ENCODE measurements at regions not wholly inside any gene's neighbourhood (a gene's known extent, or its start where the extent isn't known, plus 50 kb on each side); places are given as distances from the start of the nearest gene placed in this dataset.
A peak's percentile ranks its signal among the peaks of the same experiment; 100 is the strongest.
"Not testable (repeated sequence)": the region's sequence is repeated elsewhere in the genome, so short reads cannot be mapped to it uniquely, and the experiment has no call there.

DNA sequence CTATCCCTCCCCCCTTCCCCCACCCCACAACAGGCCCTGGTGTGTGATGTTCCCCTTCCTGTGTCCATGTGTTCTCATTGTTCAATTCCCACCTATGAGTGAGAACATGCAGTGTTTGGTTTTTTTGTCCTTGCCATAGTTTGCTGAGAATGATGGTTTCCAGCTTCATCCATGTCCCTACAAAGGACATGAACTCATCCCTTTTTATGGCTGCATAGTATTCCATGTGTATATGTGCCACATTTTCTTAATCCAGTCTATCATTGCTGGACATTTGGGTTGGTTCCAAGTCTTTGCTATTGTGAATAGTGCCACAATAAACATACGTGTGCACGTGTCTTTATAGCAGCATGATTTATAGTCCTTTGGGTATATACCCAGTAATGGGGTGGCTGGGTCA lies 52.3 kb upstream of the MAN1A2 start:
- DNase-seq (ENCODE audit: extremely low spot score); CTCF ChIA-PET; POLR2A ChIA-PET: not testable (repeated sequence)

- TF ChIP-seq ZNF384 (IDR thresholded peaks at IDR 0.05), result no peak
- no peak for TF ChIP-seq ELF4 (IDR thresholded peaks at IDR 0.05)
- no peak for TF ChIP-seq TARDBP (IDR thresholded peaks at IDR 0.05)
- TF ChIP-seq FOXA1 (IDR thresholded peaks at IDR 0.05), result no peak
- no peak for TF ChIP-seq FOXK2 (IDR thresholded peaks at IDR 0.05)
- TF ChIP-seq L3MBTL2 (conservative IDR thresholded peaks at IDR 0.05), result no peak
- no peak for TF ChIP-seq CTBP1 (IDR thresholded peaks at IDR 0.05; ENCODE audit: borderline replicate concordance)
- CTCF ChIA-PET, result no interaction called here
- POLR2A ChIA-PET, result interaction anchor here (0.7 kb wide), 1 partner anchor 26 kb away, joined by 3 read pairs; no protein-coding TSS in a partner anchor
- no peak for DNase-seq (ENCODE audit: extremely low spot score)
These were observed 53.7 kb upstream of the MAN1A2 start for GRCh38 chr1:117313555-117313954.

DNA sequence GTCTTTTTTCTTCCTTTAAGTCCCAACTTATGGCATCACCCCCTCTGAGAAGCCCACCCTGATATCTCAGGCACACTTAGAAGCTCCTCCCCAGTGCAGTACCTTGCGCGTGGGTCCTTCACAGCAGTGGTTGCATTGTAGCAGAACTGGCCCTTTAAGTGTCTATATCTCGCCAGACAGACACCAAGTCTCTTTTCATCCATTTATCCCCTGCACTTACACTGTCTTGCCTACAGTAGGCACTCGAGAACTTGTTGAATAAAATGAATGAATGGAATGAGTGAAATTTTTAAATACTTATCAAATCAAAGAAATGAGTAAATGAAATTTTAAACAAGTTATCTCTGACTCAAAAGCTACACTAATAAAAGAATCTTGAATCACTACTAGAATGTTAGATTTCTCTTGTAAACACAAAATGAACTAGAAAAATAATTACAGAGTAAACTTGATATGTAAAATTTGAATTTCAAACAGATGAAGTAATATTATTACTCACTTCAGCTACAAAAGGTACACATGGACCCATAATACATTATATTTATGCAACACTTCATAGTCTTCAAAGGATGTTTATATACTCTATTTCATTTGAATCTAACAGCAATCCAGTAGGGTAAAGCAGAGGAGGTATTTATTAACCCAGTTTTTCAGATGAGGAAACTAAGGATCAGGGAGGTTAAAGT lies 54.7 kb upstream of the MAN1A2 start:
- POLR2A ChIA-PET, result no interaction called here
- peak; percentile 68 for DNase-seq (ENCODE audit: extremely low spot score)
- CTCF ChIA-PET, result no interaction called here
- TF ChIP-seq LEF1 (IDR thresholded peaks at IDR 0.05; ENCODE audit: borderline replicate concordance) (no peak), HDGF (IDR thresholded peaks at IDR 0.05; ENCODE audit: borderline replicate concordance) (no peak), TARDBP (IDR thresholded peaks at IDR 0.05) (no peak), FOXA1 (IDR thresholded peaks at IDR 0.05) (no peak), FOXM1 (IDR thresholded peaks at IDR 0.05; ENCODE audit: borderline replicate concordance) (no peak), L3MBTL2 (conservative IDR thresholded peaks at IDR 0.05) (no peak), SUZ12 (IDR thresholded peaks at IDR 0.05) (no peak), SP1 (IDR thresholded peaks at IDR 0.05) (no peak), NFRKB (IDR thresholded peaks at IDR 0.05) (no peak), FOXK2 (IDR thresholded peaks at IDR 0.05) (no peak), ELF4 (IDR thresholded peaks at IDR 0.05) (no peak), ARNT (IDR thresholded peaks at IDR 0.05) (no peak), CTBP1 (IDR thresholded peaks at IDR 0.05; ENCODE audit: borderline replicate concordance) (no peak), BHLHE40 (IDR thresholded peaks at IDR 0.05; ENCODE audit: borderline replicate concordance) (no peak), ZNF384 (IDR thresholded peaks at IDR 0.05) (no peak), PKNOX1 (IDR thresholded peaks at IDR 0.05) (no peak)

DNA sequence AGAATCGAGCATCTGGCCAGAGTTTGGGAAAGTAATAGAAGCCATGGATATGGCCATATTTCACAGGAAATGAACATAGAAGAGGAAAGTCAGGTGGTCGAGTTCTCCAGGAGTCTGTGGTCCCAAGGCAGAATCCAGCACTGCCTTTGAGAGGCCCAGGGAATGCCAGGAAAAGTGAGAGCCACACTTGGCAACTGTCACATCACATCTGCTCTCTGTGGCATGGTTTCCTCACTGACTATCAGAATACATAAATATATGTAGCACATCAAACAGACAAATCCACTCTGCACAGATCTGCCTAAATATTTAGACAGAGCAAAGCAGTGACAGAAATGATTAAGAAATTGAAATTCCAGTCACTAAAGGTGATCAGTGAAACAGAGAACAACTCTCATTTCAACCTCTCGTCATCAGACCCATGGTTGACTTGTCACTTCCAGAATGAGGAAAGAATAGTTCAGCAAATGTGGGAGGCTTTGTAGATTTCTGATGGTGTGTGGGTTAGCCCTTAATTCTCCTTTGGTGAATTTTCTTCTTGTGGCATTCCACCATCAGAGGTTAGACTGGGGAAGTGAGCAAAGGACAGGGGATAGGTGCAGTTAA lies 58.8 kb upstream of the MAN1A2 start:
- no peak for DNase-seq (ENCODE audit: extremely low spot score)
- ChIA-PET POLR2A (no interaction called here), CTCF (interaction anchor here (0.6 kb wide), 1 partner anchor 252 kb away, joined by 3 read pairs; no protein-coding TSS in a partner anchor)
- TF ChIP-seq SP1 (IDR thresholded peaks at IDR 0.05) (no peak), TARDBP (IDR thresholded peaks at IDR 0.05) (no peak), HDGF (IDR thresholded peaks at IDR 0.05; ENCODE audit: borderline replicate concordance) (no peak), NFRKB (IDR thresholded peaks at IDR 0.05) (no peak), FOXA1 (IDR thresholded peaks at IDR 0.05) (no peak)

GRCh38 chr1:117301901-117302300 lies 65.3 kb upstream of the MAN1A2 start:
- no peak for DNase-seq (ENCODE audit: extremely low spot score)
- no peak for TF ChIP-seq FOXM1 (IDR thresholded peaks at IDR 0.05; ENCODE audit: borderline replicate concordance)
- ChIA-PET POLR2A (no interaction called here), CTCF (no interaction called here)

- DNase-seq (ENCODE audit: extremely low spot score); POLR2A ChIA-PET; CTCF ChIA-PET: not testable (repeated sequence)
These were observed 67.1 kb upstream of the MAN1A2 start for GRCh38 chr1:117300183-117300582.

GRCh38 chr1:117295001-117295400 lies 72.2 kb upstream of the MAN1A2 start:
- DNase-seq (ENCODE audit: extremely low spot score), result no peak
- TF ChIP-seq CTBP1 (IDR thresholded peaks at IDR 0.05; ENCODE audit: borderline replicate concordance), result no peak
- TF ChIP-seq FOXK2 (IDR thresholded peaks at IDR 0.05), result no peak
- no peak for TF ChIP-seq TARDBP (IDR thresholded peaks at IDR 0.05)
- no peak for TF ChIP-seq SUZ12 (IDR thresholded peaks at IDR 0.05)
- ChIA-PET POLR2A (no interaction called here), CTCF (no interaction called here)

GRCh38 chr1:117290890-117291289 lies 76.4 kb upstream of the MAN1A2 start:
- POLR2A ChIA-PET, result no interaction called here
- TF ChIP-seq ARNT (IDR thresholded peaks at IDR 0.05), result no peak
- no peak for TF ChIP-seq PKNOX1 (IDR thresholded peaks at IDR 0.05)
- no peak for TF ChIP-seq ZNF384 (IDR thresholded peaks at IDR 0.05)
- no peak for TF ChIP-seq SUZ12 (IDR thresholded peaks at IDR 0.05)
- TF ChIP-seq CTBP1 (IDR thresholded peaks at IDR 0.05; ENCODE audit: borderline replicate concordance), result no peak
- no peak for TF ChIP-seq LEF1 (IDR thresholded peaks at IDR 0.05; ENCODE audit: borderline replicate concordance)
- no peak for TF ChIP-seq FOXK2 (IDR thresholded peaks at IDR 0.05)
- no peak for TF ChIP-seq L3MBTL2 (conservative IDR thresholded peaks at IDR 0.05)
- no peak for TF ChIP-seq BHLHE40 (IDR thresholded peaks at IDR 0.05; ENCODE audit: borderline replicate concordance)
- TF ChIP-seq ELF4 (IDR thresholded peaks at IDR 0.05), result no peak
- TF ChIP-seq TARDBP (IDR thresholded peaks at IDR 0.05), result no peak
- DNase-seq (ENCODE audit: extremely low spot score), result no peak
- CTCF ChIA-PET, result interaction anchor here (1.6 kb wide), 1 partner anchor 16 kb away, joined by 3 read pairs; no protein-coding TSS in a partner anchor
